Activated CD8-positive, alpha-beta T cell treated with anti-CD3 and anti-CD28 coated beads for 36 hours (primary cell): ENCODE measurements at regions not wholly inside any gene's neighbourhood (a gene's known extent, or its start where the extent isn't known, plus 50 kb on each side); places are given as distances from the start of the nearest gene placed in this dataset.

ENCODE experiments used
- ATAC-seq: fragments of 200-7000 bp; cut with Tn5 transposase; one replicate; pipeline ENCODE4 v1.10.0; 2021; ENCODE audit warnings: mild to moderate bottlenecking, moderate library complexity
- CTCF ChIA-PET: fragments of 350-600 bp; sonication (Branson Sonifier 250); formaldehyde crosslinking; loops from one replicate; lab custom pipeline; 2021; ENCODE audit warnings: antibody characterized with exemption; lab: Charles Lee
- POLR2A ChIA-PET: fragments of 350-600 bp; sonication (Branson Sonifier 250); formaldehyde crosslinking; loops from one replicate; lab custom pipeline; 2021; ENCODE audit warnings: antibody characterized with exemption; lab: Charles Lee
- DNase-seq: peaks from one replicate; pipeline ENCODE4 v3.0.0-alpha.2; 2020
- H3K27ac Mint-ChIP-seq: one replicate; pipeline ENCODE4 v1.8.0; 2021; ENCODE audit warnings: mild to moderate bottlenecking, mixed read lengths
- H3K27me3 Mint-ChIP-seq: one replicate; pipeline ENCODE4 v1.8.0; 2021; ENCODE audit warnings: mixed read lengths
- H3K36me3 Mint-ChIP-seq: one replicate; pipeline ENCODE4 v1.8.0; 2021; ENCODE audit warnings: low read depth, mixed read lengths
- H3K4me1 Mint-ChIP-seq: one replicate; pipeline ENCODE4 v1.8.0; 2021; ENCODE audit warnings: low read depth, mixed read lengths
- H3K4me3 Mint-ChIP-seq: one replicate; pipeline ENCODE4 v1.8.0; 2021; ENCODE audit warnings: mild to moderate bottlenecking, moderate library complexity, mixed read lengths
- H3K9me3 Mint-ChIP-seq: one replicate; pipeline ENCODE4 v1.8.0; 2021; ENCODE audit warnings: mixed read lengths
- intact Hi-C: fragments of 100-400 bp; cut with micrococcal nuclease; formaldehyde crosslinking; loops from one replicate; pipeline ENCODE4 v1.10.0; 2022
- TF ChIP-seq, protein P1 (sequence below): fragments of 200-600 bp; IDR thresholded peaks from one replicate; pipeline ENCODE4 v1.8.0; 2022; ENCODE audit warnings: antibody characterized with exemption, mild to moderate bottlenecking

GRCh38 chr6:105669232-105669631 lies 266.4 kb upstream of the PREP start:
- ATAC-seq (no peak), DNase-seq (no peak)
- peaks cover 8% of the 10 kb centered on the region for H3K27me3 Mint-ChIP-seq
- TF ChIP-seq, protein P1, sequence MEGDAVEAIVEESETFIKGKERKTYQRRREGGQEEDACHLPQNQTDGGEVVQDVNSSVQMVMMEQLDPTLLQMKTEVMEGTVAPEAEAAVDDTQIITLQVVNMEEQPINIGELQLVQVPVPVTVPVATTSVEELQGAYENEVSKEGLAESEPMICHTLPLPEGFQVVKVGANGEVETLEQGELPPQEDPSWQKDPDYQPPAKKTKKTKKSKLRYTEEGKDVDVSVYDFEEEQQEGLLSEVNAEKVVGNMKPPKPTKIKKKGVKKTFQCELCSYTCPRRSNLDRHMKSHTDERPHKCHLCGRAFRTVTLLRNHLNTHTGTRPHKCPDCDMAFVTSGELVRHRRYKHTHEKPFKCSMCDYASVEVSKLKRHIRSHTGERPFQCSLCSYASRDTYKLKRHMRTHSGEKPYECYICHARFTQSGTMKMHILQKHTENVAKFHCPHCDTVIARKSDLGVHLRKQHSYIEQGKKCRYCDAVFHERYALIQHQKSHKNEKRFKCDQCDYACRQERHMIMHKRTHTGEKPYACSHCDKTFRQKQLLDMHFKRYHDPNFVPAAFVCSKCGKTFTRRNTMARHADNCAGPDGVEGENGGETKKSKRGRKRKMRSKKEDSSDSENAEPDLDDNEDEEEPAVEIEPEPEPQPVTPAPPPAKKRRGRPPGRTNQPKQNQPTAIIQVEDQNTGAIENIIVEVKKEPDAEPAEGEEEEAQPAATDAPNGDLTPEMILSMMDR = no peak
- H3K9me3 Mint-ChIP-seq = no peaks in the 10 kb centered on the region
- H3K4me3 Mint-ChIP-seq = no peak overlapping the region
- ChIA-PET POLR2A (no interaction called here), CTCF (no interaction called here)
- no peaks in the 10 kb centered on the region for H3K36me3 Mint-ChIP-seq
- no peaks in the 10 kb centered on the region for H3K4me1 Mint-ChIP-seq
- intact Hi-C loops = no loop called here
- no peak overlapping the region for H3K27ac Mint-ChIP-seq

- no peak overlapping the region for H3K4me3 Mint-ChIP-seq
- ATAC-seq = no peak
- POLR2A ChIA-PET = no interaction called here
- H3K4me1 Mint-ChIP-seq = no peaks in the 10 kb centered on the region
- TF ChIP-seq, protein P1 = no peak
- intact Hi-C loops = no loop called here
- DNase-seq = no peak
- H3K36me3 Mint-ChIP-seq = no peaks in the 10 kb centered on the region
- no peak overlapping the region for H3K27ac Mint-ChIP-seq
- H3K27me3 Mint-ChIP-seq = peaks cover 7% of the 10 kb centered on the region
- CTCF ChIA-PET = no interaction called here
- H3K9me3 Mint-ChIP-seq = no peaks in the 10 kb centered on the region
Measured at GRCh38 chr6:105667056-105667455, 264.2 kb upstream of the PREP start.

- no peak for DNase-seq
- Mint-ChIP-seq H3K4me1 (no peaks in the 10 kb centered on the region), H3K27ac (no peak overlapping the region), H3K27me3 (peaks cover 12% of the 10 kb centered on the region), H3K9me3 (no peaks in the 10 kb centered on the region), H3K4me3 (no peak overlapping the region), H3K36me3 (no peaks in the 10 kb centered on the region)
- ChIA-PET CTCF (interaction anchor here (1.9 kb wide), 1 partner anchor 10 kb away, joined by 5 read pairs; no protein-coding TSS in a partner anchor), POLR2A (no interaction called here)
- ATAC-seq = no peak
- TF ChIP-seq, protein P1 = no peak
- intact Hi-C loops = no loop called here
Measured at GRCh38 chr6:105664931-105665330, 262.0 kb upstream of the PREP start.

GRCh38 chr6:105651969-105652368 lies 249.1 kb upstream of the PREP start:
- intact Hi-C loops = no loop called here
- Mint-ChIP-seq H3K27me3 (peaks cover 9% of the 10 kb centered on the region), H3K36me3 (no peaks in the 10 kb centered on the region), H3K9me3 (no peaks in the 10 kb centered on the region), H3K4me3 (no peak overlapping the region), H3K27ac (peak overlapping the region; percentile 21), H3K4me1 (peaks cover 54% of the 10 kb centered on the region)
- TF ChIP-seq, protein P1 = no peak
- ChIA-PET CTCF (interaction anchor here (1.3 kb wide), 1 partner anchor 434 kb away, joined by 3 read pairs; the partner anchor contains the start of gene PRDM1), POLR2A (interaction anchor here (0.9 kb wide), 1 partner anchor 110 kb away, joined by 3 read pairs; no protein-coding TSS in a partner anchor)
- ATAC-seq (peak; percentile 56), DNase-seq (peak; percentile 52)

GRCh38 chr6:105650347-105650746 lies 247.5 kb upstream of the PREP start:
- Mint-ChIP-seq H3K9me3 (no peaks in the 10 kb centered on the region), H3K27me3 (peaks cover 4% of the 10 kb centered on the region), H3K4me3 (no peak overlapping the region), H3K4me1 (peaks cover 69% of the 10 kb centered on the region), H3K27ac (no peak overlapping the region), H3K36me3 (no peaks in the 10 kb centered on the region)
- TF ChIP-seq, protein P1 = no peak
- CTCF ChIA-PET = interaction anchor here (0.6 to 1.4 kb wide), 2 partner anchors 28 to 573 kb away, joined by 3 to 4 read pairs; no protein-coding TSS in a partner anchor
- DNase-seq (no peak), ATAC-seq (no peak)
- intact Hi-C loops = no loop called here
- POLR2A ChIA-PET = no interaction called here
